ENCODE measurements at regions not wholly inside any gene's neighbourhood (a gene's known extent, or its start where the extent isn't known, plus 50 kb on each side); places are given as distances from the start of the nearest gene placed in this dataset.

- no peak overlapping the region for H3K4me3 ChIP-seq
- in situ Hi-C loops (cut with MboI; ENCODE audit: low sequenced_read_pairs in 4 of 4) (no loop called here), intact Hi-C loops (cut with DNase I; ENCODE audit: low total_unique reads) (no loop called here)
- no peaks in the 10 kb centered on the region for H3K4me1 ChIP-seq
- DNase-seq (no peak), ATAC-seq (no peak)
- no peaks in the 10 kb centered on the region for H3K9me3 ChIP-seq
- TF ChIP-seq POLR2A (IDR thresholded peaks at IDR 0.05): no peak
- no peak for TF ChIP-seq CTCF (IDR thresholded peaks at IDR 0.05 in 4 of 5, conservative IDR thresholded peaks at IDR 0.05 in 1 of 5)
- no peaks in the 10 kb centered on the region for H3K27me3 ChIP-seq
- no peak overlapping the region for H3K27ac ChIP-seq
- H3K36me3 ChIP-seq: no peaks in the 10 kb centered on the region
These were observed 939.0 kb upstream of the SLITRK1 start for GRCh38 chr13:84821261-84821660.

- H3K27me3 ChIP-seq: no peaks in the 10 kb centered on the region
- no peak overlapping the region for H3K27ac ChIP-seq
- in situ Hi-C loops (cut with MboI; ENCODE audit: low sequenced_read_pairs in 4 of 4) (no loop called here), intact Hi-C loops (cut with DNase I; ENCODE audit: low total_unique reads) (no loop called here)
- DNase-seq (no peak), ATAC-seq (no peak)
- H3K4me3 ChIP-seq: no peak overlapping the region
- no peaks in the 10 kb centered on the region for H3K9me3 ChIP-seq
- no peaks in the 10 kb centered on the region for H3K36me3 ChIP-seq
- TF ChIP-seq POLR2A (IDR thresholded peaks at IDR 0.05): no peak
- TF ChIP-seq CTCF (IDR thresholded peaks at IDR 0.05 in 4 of 5, conservative IDR thresholded peaks at IDR 0.05 in 1 of 5): no peak
- no peaks in the 10 kb centered on the region for H3K4me1 ChIP-seq
These were observed 934.4 kb upstream of the SLITRK1 start for GRCh38 chr13:84816567-84817105.

GRCh38 chr13:84812789-84813188 lies 930.5 kb upstream of the SLITRK1 start:
- no peak overlapping the region for H3K27ac ChIP-seq
- H3K4me1 ChIP-seq: no peaks in the 10 kb centered on the region
- ATAC-seq: no peak
- H3K9me3 ChIP-seq: no peaks in the 10 kb centered on the region
- in situ Hi-C loops (cut with MboI; ENCODE audit: low sequenced_read_pairs in 4 of 4): no loop called here
- no peak for DNase-seq
- intact Hi-C loops (cut with DNase I; ENCODE audit: low total_unique reads): no loop called here
- no peaks in the 10 kb centered on the region for H3K27me3 ChIP-seq
- H3K4me3 ChIP-seq: no peak overlapping the region
- H3K36me3 ChIP-seq: no peaks in the 10 kb centered on the region
- TF ChIP-seq POLR2A (IDR thresholded peaks at IDR 0.05): no peak
- no peak for TF ChIP-seq CTCF (IDR thresholded peaks at IDR 0.05 in 4 of 5, conservative IDR thresholded peaks at IDR 0.05 in 1 of 5)

- Histone ChIP-seq H3K4me3 (no peak overlapping the region), H3K27me3 (no peaks in the 10 kb centered on the region), H3K27ac (no peak overlapping the region), H3K36me3 (no peaks in the 10 kb centered on the region), H3K4me1 (no peaks in the 10 kb centered on the region), H3K9me3 (no peaks in the 10 kb centered on the region)
- TF ChIP-seq CTCF (IDR thresholded peaks at IDR 0.05 in 4 of 5, conservative IDR thresholded peaks at IDR 0.05 in 1 of 5): no peak
- TF ChIP-seq POLR2A (IDR thresholded peaks at IDR 0.05): no peak
- intact Hi-C loops (cut with DNase I; ENCODE audit: low total_unique reads) (no loop called here), in situ Hi-C loops (cut with MboI; ENCODE audit: low sequenced_read_pairs in 4 of 4) (no loop called here)
- ATAC-seq (no peak), DNase-seq (no peak)
These were observed 929.8 kb upstream of the SLITRK1 start for GRCh38 chr13:84812078-84812477.

GRCh38 chr13:84810781-84811180 lies 928.5 kb upstream of the SLITRK1 start:
- no peak for ATAC-seq
- in situ Hi-C loops (cut with MboI; ENCODE audit: low sequenced_read_pairs in 4 of 4): no loop called here

More at GRCh38 chr13:84810781-84811180, 928.5 kb upstream of the SLITRK1 start:
- no peaks in the 10 kb centered on the region for H3K36me3 ChIP-seq
- H3K4me1 ChIP-seq: no peaks in the 10 kb centered on the region
- H3K27ac ChIP-seq: no peak overlapping the region
- H3K27me3 ChIP-seq: no peaks in the 10 kb centered on the region
- TF ChIP-seq CTCF (IDR thresholded peaks at IDR 0.05 in 4 of 5, conservative IDR thresholded peaks at IDR 0.05 in 1 of 5): no peak
- no peak for TF ChIP-seq POLR2A (IDR thresholded peaks at IDR 0.05)
- no peaks in the 10 kb centered on the region for H3K9me3 ChIP-seq
- H3K4me3 ChIP-seq: no peak overlapping the region
- DNase-seq: no peak
- intact Hi-C loops (cut with DNase I; ENCODE audit: low total_unique reads): no loop called here
